Endothelial cell of umbilical vein (primary cell): ENCODE measurements at regions not wholly inside any gene's neighbourhood (a gene's known extent, or its start where the extent isn't known, plus 50 kb on each side); places are given as distances from the start of the nearest gene placed in this dataset.

Experiments used
- BruUV-seq: library from RNA; stranded (reverse); fragments of 400-500 nt; replicated peaks from 2 replicates; lab custom pipeline; 2021; lab: Mats Ljungman, UMichigan
- CTCF ChIA-PET: fragments of 300-600, 350-600 bp; sonication (Branson Sonifier 250); formaldehyde crosslinking; loops from one replicate; lab custom pipeline; 2021; ENCODE audit warnings: antibody characterized with exemption, inconsistent platforms; lab: Charles Lee
- POLR2A ChIA-PET: fragments of 300-600, 350-600 bp; sonication (Branson Sonifier 250); formaldehyde crosslinking; loops from one replicate; lab custom pipeline; 2021; ENCODE audit warnings: antibody characterized with exemption, inconsistent platforms; lab: Charles Lee
- DNase-seq: peaks from one replicate; pipeline ENCODE4 v3.0.0-alpha.2; 2011; ENCODE audit warnings: low read depth, low spot score
- FAIRE-seq: peaks from 2 replicates; lab custom pipeline; 2011; peaks lifted over from hg19 to GRCh38; lab: Jason Lieb, UNC
- H2AFZ ChIP-seq: 2 replicates; pipeline ENCODE4 v1.6.0; 2012; ENCODE audit warnings: low read depth, low read length, control low read depth, inconsistent platforms
- H3K27ac ChIP-seq: 2 replicates; pipeline ENCODE4 v1.5.1; 2011; ENCODE audit warnings: low read depth, mild to moderate bottlenecking, control low read depth, low read length, moderate library complexity; ENCODE audit not compliant: insufficient read depth
- H3K27me3 ChIP-seq, 2 experiments: 2 replicates each; pipeline versions ENCODE4 v1.6.0 to v1.6.1; 2011; ENCODE audit warnings: low read length in 2 of 2, mixed read lengths in 1 of 2; ENCODE audit not compliant: control insufficient read depth in 2 of 2, insufficient read depth in 2 of 2
- H3K36me3 ChIP-seq, 2 experiments: 2 replicates in 1 of 2; 3 replicates in 1 of 2; pipeline ENCODE4 v1.5.1; 2011; ENCODE audit warnings: low read length in 2 of 2, mild to moderate bottlenecking in 1 of 2, moderate library complexity in 1 of 2; ENCODE audit not compliant: control insufficient read depth in 2 of 2, insufficient read depth in 2 of 2; ENCODE audit errors: extremely low read depth in 1 of 2
- H3K4me1 ChIP-seq: 3 replicates; pipeline ENCODE4 v1.5.1; 2011; ENCODE audit warnings: mild to moderate bottlenecking, low read length; ENCODE audit not compliant: control insufficient read depth, insufficient read depth; ENCODE audit errors: extremely low read depth
- H3K4me2 ChIP-seq: 2 replicates; pipeline ENCODE4 v1.6.1; 2011; ENCODE audit warnings: low read length, control low read depth, mixed read lengths; ENCODE audit not compliant: insufficient read depth
- H3K4me3 ChIP-seq, 3 experiments: fragments of 200-600 bp in 1 of 3; sonication (generic), shearing (Covaris generic) in 1 of 3; replicated peaks in 1 of 3; 2 replicates each; pipeline ENCODE4 v1.5.1; 2011 to 2016; ENCODE audit warnings: control low read depth in 3 of 3, low read length in 3 of 3, mild to moderate bottlenecking in 2 of 3, inconsistent platforms in 1 of 3, low read depth in 1 of 3, moderate library complexity in 1 of 3; ENCODE audit not compliant: insufficient read depth in 1 of 3
- H3K79me2 ChIP-seq: 2 replicates; pipeline ENCODE4 v1.6.0; 2012; ENCODE audit warnings: low read length, inconsistent platforms; ENCODE audit not compliant: control insufficient read depth, insufficient read depth
- H3K9ac ChIP-seq: replicated peaks from 2 replicates; pipeline ENCODE3; 2011; ENCODE audit warnings: low read length, control low read depth; ENCODE audit not compliant: insufficient read depth; ENCODE audit errors: extremely low read depth
- H3K9me1 ChIP-seq: replicated peaks from 3 replicates; pipeline ENCODE4 v1.6.0; 2011; ENCODE audit warnings: mild to moderate bottlenecking, low read length; ENCODE audit not compliant: control insufficient read depth, insufficient read depth; ENCODE audit errors: extremely low read depth
- H3K9me3 ChIP-seq: replicated peaks from 2 replicates; pipeline ENCODE4 v1.5.1; 2012; ENCODE audit warnings: low read length, inconsistent platforms; ENCODE audit not compliant: control insufficient read depth, insufficient read depth
- H4K20me1 ChIP-seq: replicated peaks from 2 replicates; pipeline ENCODE3; 2011; ENCODE audit warnings: mild to moderate bottlenecking, low read length; ENCODE audit not compliant: control insufficient read depth, insufficient read depth; ENCODE audit errors: extremely low read depth
- EZH2 ChIP-seq: IDR thresholded peaks from 2 replicates; pipeline ENCODE4 v1.6.1; 2012; ENCODE audit warnings: borderline replicate concordance, low read depth, mild to moderate bottlenecking, moderate library complexity, low read length, inconsistent platforms; ENCODE audit not compliant: severe bottlenecking
- FOS ChIP-seq: IDR thresholded peaks from 2 replicates; pipeline ENCODE4 v1.6.1; 2011; ENCODE audit warnings: mild to moderate bottlenecking, low read length, moderate library complexity, borderline replicate concordance; ENCODE audit not compliant: insufficient read depth
- GATA2 ChIP-seq: IDR thresholded peaks from 2 replicates; pipeline ENCODE4 v1.7.0; 2011; ENCODE audit warnings: low read depth, mild to moderate bottlenecking, moderate library complexity, mixed read lengths, low read length; ENCODE audit not compliant: insufficient read length, insufficient read depth
- JUN ChIP-seq: IDR thresholded peaks from 2 replicates; pipeline ENCODE4 v1.6.1; 2011; ENCODE audit warnings: borderline replicate concordance, low read depth; ENCODE audit not compliant: insufficient read length, insufficient read depth
- MAX ChIP-seq: IDR thresholded peaks from 2 replicates; pipeline ENCODE4 v1.6.1; 2011; ENCODE audit not compliant: insufficient read depth, insufficient read length
- MYC ChIP-seq: IDR thresholded peaks from one replicate; pipeline ENCODE4 v1.6.1; 2011; ENCODE audit warnings: mild to moderate bottlenecking, low read depth, low read length
- POLR2A ChIP-seq: IDR thresholded peaks from 2 replicates; pipeline ENCODE4 v1.6.1; 2012; ENCODE audit warnings: low read depth, mild to moderate bottlenecking, control low read depth, low read length
- POLR2AphosphoS5 ChIP-seq: IDR thresholded peaks from 2 replicates; pipeline ENCODE4 v1.6.1; 2012; ENCODE audit warnings: low read depth, mild to moderate bottlenecking, control low read depth, low read length, moderate library complexity; ENCODE audit not compliant: insufficient read depth
- dilution Hi-C: fragments of 300-500 bp; cut with MboI; formaldehyde crosslinking; loops from one replicate; pipeline ENCODE4 v1.15.0; 2019; ENCODE audit warnings: low sequenced_read_pairs; ENCODE audit not compliant: extremely low pct_ligation_motif_present
- intact Hi-C: fragments of 100-400 bp; cut with micrococcal nuclease; formaldehyde crosslinking; loops from one replicate; pipeline ENCODE4 v1.10.0; 2022
- TF ChIP-seq, protein P1 (sequence below), 2 donors: IDR thresholded peaks; 1 replicate in 1 of 2; 2 replicates in 1 of 2; pipeline ENCODE4 v1.5.1; 2011; ENCODE audit warnings: low read length in 2 of 2, mild to moderate bottlenecking in 2 of 2, moderate library complexity in 2 of 2, control low read depth in 1 of 2, inconsistent platforms in 1 of 2, low read depth in 1 of 2; ENCODE audit not compliant: insufficient read depth in 1 of 2; ENCODE audit errors: extremely low read depth in 1 of 2

GRCh38 chr21:15431053-15431452, 298.7 kb upstream of the USP25 start:
- H3K9me1 ChIP-seq = no peaks in the 10 kb centered on the region

More at GRCh38 chr21:15431053-15431452, 298.7 kb upstream of the USP25 start:
- no peaks in the 10 kb centered on the region for H3K27me3 ChIP-seq
- FAIRE-seq (no peak), DNase-seq (no peak)
- intact Hi-C loops (no loop called here), dilution Hi-C loops (no loop called here)
- no peaks in the 10 kb centered on the region for H3K9me3 ChIP-seq
- H3K9ac ChIP-seq = no peak overlapping the region
- no peak overlapping the region for H3K4me2 ChIP-seq
- no peak overlapping the region for H3K27ac ChIP-seq
- no peak for TF ChIP-seq MYC
- no peak for TF ChIP-seq POLR2AphosphoS5
- no peak for TF ChIP-seq GATA2
- no peak for TF ChIP-seq POLR2A
- TF ChIP-seq MAX = no peak
- TF ChIP-seq JUN = no peak
- no peak for TF ChIP-seq FOS
- TF ChIP-seq EZH2 = no peak
- TF ChIP-seq, protein P1, sequence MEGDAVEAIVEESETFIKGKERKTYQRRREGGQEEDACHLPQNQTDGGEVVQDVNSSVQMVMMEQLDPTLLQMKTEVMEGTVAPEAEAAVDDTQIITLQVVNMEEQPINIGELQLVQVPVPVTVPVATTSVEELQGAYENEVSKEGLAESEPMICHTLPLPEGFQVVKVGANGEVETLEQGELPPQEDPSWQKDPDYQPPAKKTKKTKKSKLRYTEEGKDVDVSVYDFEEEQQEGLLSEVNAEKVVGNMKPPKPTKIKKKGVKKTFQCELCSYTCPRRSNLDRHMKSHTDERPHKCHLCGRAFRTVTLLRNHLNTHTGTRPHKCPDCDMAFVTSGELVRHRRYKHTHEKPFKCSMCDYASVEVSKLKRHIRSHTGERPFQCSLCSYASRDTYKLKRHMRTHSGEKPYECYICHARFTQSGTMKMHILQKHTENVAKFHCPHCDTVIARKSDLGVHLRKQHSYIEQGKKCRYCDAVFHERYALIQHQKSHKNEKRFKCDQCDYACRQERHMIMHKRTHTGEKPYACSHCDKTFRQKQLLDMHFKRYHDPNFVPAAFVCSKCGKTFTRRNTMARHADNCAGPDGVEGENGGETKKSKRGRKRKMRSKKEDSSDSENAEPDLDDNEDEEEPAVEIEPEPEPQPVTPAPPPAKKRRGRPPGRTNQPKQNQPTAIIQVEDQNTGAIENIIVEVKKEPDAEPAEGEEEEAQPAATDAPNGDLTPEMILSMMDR (IDR thresholded peaks at IDR 0.05; ENCODE audit: extremely low read depth in 1 of 2, insufficient read depth in 1 of 2, low read depth in 1 of 2, low read length in 2 of 2) = no peak
- POLR2A ChIA-PET = no interaction called here
- no peaks in the 10 kb centered on the region for H4K20me1 ChIP-seq
- H3K36me3 ChIP-seq = no peaks in the 10 kb centered on the region
- CTCF ChIA-PET = no interaction called here
- H3K4me1 ChIP-seq = no peaks in the 10 kb centered on the region
- H2AFZ ChIP-seq = no peak overlapping the region
- no peaks in the 10 kb centered on the region for H3K79me2 ChIP-seq
- no TSS peak for BruUV-seq
- H3K4me3 ChIP-seq = no peak overlapping the region
